OCI-LY7 (cell line): ENCODE measurements at regions not wholly inside any gene's neighbourhood (a gene's known extent, or its start where the extent isn't known, plus 50 kb on each side); places are given as distances from the start of the nearest gene placed in this dataset.

Experiments used
- EZH2phosphoT487 ChIP-seq: fragments of 200-600 bp; sonication (generic); IDR thresholded peaks from 2 replicates; pipeline ENCODE4 v1.6.1; 2018; ENCODE audit warnings: low read depth, borderline replicate concordance, mild to moderate bottlenecking, mixed run types, antibody characterized with exemption, low read length, moderate library complexity, mixed read lengths
- TF ChIP-seq, protein P1 (sequence below): fragments of 200-600 bp; sonication (generic); conservative IDR thresholded peaks from 2 replicates; pipeline ENCODE4 v1.5.1; 2014; ENCODE audit warnings: mild to moderate bottlenecking, antibody characterized with exemption, low read length, moderate library complexity, mixed read lengths

- TF ChIP-seq, protein P1, sequence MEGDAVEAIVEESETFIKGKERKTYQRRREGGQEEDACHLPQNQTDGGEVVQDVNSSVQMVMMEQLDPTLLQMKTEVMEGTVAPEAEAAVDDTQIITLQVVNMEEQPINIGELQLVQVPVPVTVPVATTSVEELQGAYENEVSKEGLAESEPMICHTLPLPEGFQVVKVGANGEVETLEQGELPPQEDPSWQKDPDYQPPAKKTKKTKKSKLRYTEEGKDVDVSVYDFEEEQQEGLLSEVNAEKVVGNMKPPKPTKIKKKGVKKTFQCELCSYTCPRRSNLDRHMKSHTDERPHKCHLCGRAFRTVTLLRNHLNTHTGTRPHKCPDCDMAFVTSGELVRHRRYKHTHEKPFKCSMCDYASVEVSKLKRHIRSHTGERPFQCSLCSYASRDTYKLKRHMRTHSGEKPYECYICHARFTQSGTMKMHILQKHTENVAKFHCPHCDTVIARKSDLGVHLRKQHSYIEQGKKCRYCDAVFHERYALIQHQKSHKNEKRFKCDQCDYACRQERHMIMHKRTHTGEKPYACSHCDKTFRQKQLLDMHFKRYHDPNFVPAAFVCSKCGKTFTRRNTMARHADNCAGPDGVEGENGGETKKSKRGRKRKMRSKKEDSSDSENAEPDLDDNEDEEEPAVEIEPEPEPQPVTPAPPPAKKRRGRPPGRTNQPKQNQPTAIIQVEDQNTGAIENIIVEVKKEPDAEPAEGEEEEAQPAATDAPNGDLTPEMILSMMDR: no peak
- no peak for TF ChIP-seq EZH2phosphoT487
These were observed 78.7 kb upstream of the HDDC2 start for GRCh38 chr6:125380474-125380873.
